Calu3 (cell line): ENCODE measurements at regions not wholly inside any gene's neighbourhood (a gene's known extent, or its start where the extent isn't known, plus 50 kb on each side); places are given as distances from the start of the nearest gene placed in this dataset.
A peak's percentile ranks its signal among the peaks of the same experiment; 100 is the strongest.

Source experiments
- BruUV-seq: library from RNA; stranded (reverse); fragments of 400-500 nt; replicated peaks from 2 replicates; lab custom pipeline; 2021; lab: Mats Ljungman, UMichigan
- CTCF ChIA-PET: fragments of 300-600 bp; sonication (Branson Sonifier 250); formaldehyde crosslinking; loops from one replicate; lab custom pipeline; 2022; ENCODE audit warnings: antibody characterized with exemption; lab: Charles Lee
- DNase-seq: peaks from one replicate; pipeline ENCODE4 v3.0.0; 2022
- H3K27ac Mint-ChIP-seq: one replicate; pipeline ENCODE4 v1.8.0; 2022; ENCODE audit warnings: mixed read lengths; ENCODE audit not compliant: unreplicated experiment
- H3K27me3 Mint-ChIP-seq: one replicate; pipeline ENCODE4 v1.8.0; 2022; ENCODE audit warnings: mixed read lengths; ENCODE audit not compliant: unreplicated experiment
- H3K36me3 Mint-ChIP-seq: one replicate; pipeline ENCODE4 v1.8.0; 2022; ENCODE audit warnings: mild to moderate bottlenecking, moderate library complexity, mixed read lengths; ENCODE audit not compliant: insufficient read depth, unreplicated experiment
- H3K4me1 Mint-ChIP-seq: one replicate; pipeline ENCODE4 v1.8.0; 2022; ENCODE audit warnings: mild to moderate bottlenecking, low read depth, mixed read lengths; ENCODE audit not compliant: unreplicated experiment
- H3K4me3 Mint-ChIP-seq: one replicate; pipeline ENCODE4 v1.8.0; 2022; ENCODE audit warnings: mild to moderate bottlenecking, low read depth, moderate library complexity, mixed read lengths; ENCODE audit not compliant: unreplicated experiment
- H3K9me3 Mint-ChIP-seq: one replicate; pipeline ENCODE4 v1.8.0; 2022; ENCODE audit warnings: low read depth, mixed read lengths; ENCODE audit not compliant: unreplicated experiment
- CTCF ChIP-seq: fragments of 200-600 bp; IDR thresholded peaks from one replicate; pipeline ENCODE4 v1.8.0; 2022; ENCODE audit warnings: antibody characterized with exemption; ENCODE audit not compliant: unreplicated experiment
- intact Hi-C: fragments of 100-400 bp; cut with micrococcal nuclease; formaldehyde crosslinking; loops from one replicate; pipeline ENCODE4 v1.10.0; 2022; ENCODE audit not compliant: unreplicated experiment

GRCh38 chr16:65889533-65889966 lies 476.9 kb upstream of the CDH5 start:
- no peak overlapping the region for H3K27ac Mint-ChIP-seq

GRCh38 chr16:65888201-65888600 lies 478.3 kb upstream of the CDH5 start:
- no peaks in the 10 kb centered on the region for H3K36me3 Mint-ChIP-seq
- no peak overlapping the region for H3K4me3 Mint-ChIP-seq
- no peaks in the 10 kb centered on the region for H3K27me3 Mint-ChIP-seq
- TF ChIP-seq CTCF = no peak
- no peak overlapping the region for H3K27ac Mint-ChIP-seq
- H3K4me1 Mint-ChIP-seq = no peaks in the 10 kb centered on the region
- CTCF ChIA-PET = no interaction called here
- DNase-seq = no peak
- no TSS peak for BruUV-seq
- intact Hi-C loops = no loop called here
- no peaks in the 10 kb centered on the region for H3K9me3 Mint-ChIP-seq

More at GRCh38 chr16:65889533-65889966, 476.9 kb upstream of the CDH5 start:
- peak; percentile 48 for DNase-seq
- Mint-ChIP-seq H3K27me3 (peaks cover 2% of the 10 kb centered on the region), H3K36me3 (no peaks in the 10 kb centered on the region), H3K4me1 (no peaks in the 10 kb centered on the region), H3K9me3 (no peaks in the 10 kb centered on the region), H3K4me3 (no peak overlapping the region)
- intact Hi-C loops = no loop called here
- no TSS peak for BruUV-seq
- TF ChIP-seq CTCF = no peak
- CTCF ChIA-PET = no interaction called here

DNA sequence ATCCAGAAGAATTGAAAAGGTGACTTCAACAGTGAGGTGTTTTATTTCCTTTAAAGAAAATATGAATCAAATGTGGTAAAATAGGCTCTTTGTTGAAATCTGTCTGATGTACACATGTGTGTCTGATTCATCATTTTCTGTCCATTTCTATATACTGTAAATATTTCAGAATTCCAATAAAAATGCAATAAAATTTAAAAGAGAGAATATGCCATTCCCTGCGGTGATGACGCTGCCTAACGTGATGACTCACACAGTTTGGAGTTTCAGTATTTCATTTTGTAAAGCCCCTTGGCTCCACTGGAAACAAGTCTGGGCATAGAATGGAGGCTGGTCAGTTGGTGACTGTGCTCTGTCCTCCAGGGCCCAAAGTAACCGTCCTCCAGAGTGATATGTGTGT lies 482.5 kb upstream of the CDH5 start:
- BruUV-seq = no TSS peak
- CTCF ChIA-PET = no interaction called here
- DNase-seq = no peak

GRCh38 chr16:65878347-65878746 lies 488.1 kb upstream of the CDH5 start:
- no peak for TF ChIP-seq CTCF
- intact Hi-C loops = no loop called here
- H3K4me1 Mint-ChIP-seq = no peaks in the 10 kb centered on the region
- H3K27ac Mint-ChIP-seq = no peak overlapping the region
- no peaks in the 10 kb centered on the region for H3K36me3 Mint-ChIP-seq
- H3K4me3 Mint-ChIP-seq = no peak overlapping the region
- BruUV-seq = no TSS peak
- peaks cover 75% of the 10 kb centered on the region for H3K27me3 Mint-ChIP-seq
- H3K9me3 Mint-ChIP-seq = no peaks in the 10 kb centered on the region
- DNase-seq = no peak
- CTCF ChIA-PET = no interaction called here

More for the DNA sequence above, 482.5 kb upstream of the CDH5 start:
- Mint-ChIP-seq H3K4me1 (no peaks in the 10 kb centered on the region), H3K9me3 (no peaks in the 10 kb centered on the region), H3K27ac (no peak overlapping the region), H3K27me3 (peaks cover 25% of the 10 kb centered on the region), H3K36me3 (no peaks in the 10 kb centered on the region), H3K4me3 (no peak overlapping the region)
- TF ChIP-seq CTCF = no peak
- intact Hi-C loops = no loop called here
